KMS-11 (cell line): ENCODE measurements at regions not wholly inside any gene's neighbourhood (a gene's known extent, or its start where the extent isn't known, plus 50 kb on each side); places are given as distances from the start of the nearest gene placed in this dataset.
A peak's percentile ranks its signal among the peaks of the same experiment; 100 is the strongest.

Experiments
- H2AFZ ChIP-seq: fragments of 200-600 bp; sonication (generic); 2 replicates; pipeline ENCODE4 v1.6.1; 2016; ENCODE audit warnings: antibody characterized with exemption, mixed run types, low read depth
- H3K27ac ChIP-seq: fragments of 200-600 bp; sonication (generic); 2 replicates; pipeline ENCODE4 v1.6.1; 2016; ENCODE audit warnings: mild to moderate bottlenecking, mixed run types
- H3K27me3 ChIP-seq: fragments of 200-600 bp; sonication (generic); 2 replicates; pipeline ENCODE4 v1.6.1; 2017; ENCODE audit warnings: mild to moderate bottlenecking, low read depth, mixed run types, moderate library complexity; ENCODE audit not compliant: insufficient read depth
- H3K36me3 ChIP-seq: fragments of 200-600 bp; sonication (generic); 2 replicates; pipeline ENCODE4 v1.6.1; 2017; ENCODE audit warnings: mild to moderate bottlenecking, mixed run types; ENCODE audit not compliant: insufficient read depth
- H3K4me1 ChIP-seq: fragments of 200-600 bp; sonication (generic); 2 replicates; pipeline ENCODE4 v1.6.1; 2016; ENCODE audit warnings: mild to moderate bottlenecking, low read depth, mixed run types; ENCODE audit not compliant: poor library complexity, severe bottlenecking
- H3K4me2 ChIP-seq: fragments of 200-600 bp; sonication (generic); 2 replicates; pipeline ENCODE4 v1.7.0; 2016; ENCODE audit warnings: mild to moderate bottlenecking, mixed run types
- H3K4me3 ChIP-seq: fragments of 200-600 bp; sonication (generic); IDR thresholded peaks from 2 replicates; pipeline ENCODE4 v1.6.1; 2017; ENCODE audit warnings: low read depth, low read length, mixed read lengths; ENCODE audit not compliant: insufficient read depth
- H3K79me2 ChIP-seq: fragments of 200-600 bp; sonication (generic); 2 replicates; pipeline ENCODE4 v1.6.1; 2016; ENCODE audit warnings: low read depth, mixed run types; ENCODE audit not compliant: insufficient read depth
- H3K9ac ChIP-seq: fragments of 200-600 bp; sonication (generic); 2 replicates; pipeline ENCODE4 v1.6.1; 2016; ENCODE audit warnings: mild to moderate bottlenecking, mixed run types
- H4K20me1 ChIP-seq: fragments of 200-600 bp; sonication (generic); 2 replicates; pipeline ENCODE4 v1.6.1; 2016; ENCODE audit warnings: mild to moderate bottlenecking, mixed run types; ENCODE audit not compliant: insufficient read depth
- CTCF ChIP-seq: fragments of 200-600 bp; sonication (generic); conservative IDR thresholded peaks from 2 replicates; pipeline ENCODE4 v1.6.1; 2017; ENCODE audit warnings: low read depth, mild to moderate bottlenecking, antibody characterized with exemption, low read length, moderate library complexity, mixed read lengths

- Histone ChIP-seq H3K27me3 (no peaks in the 10 kb centered on the region), H3K36me3 (no peaks in the 10 kb centered on the region), H3K79me2 (no peaks in the 10 kb centered on the region), H3K4me1 (peaks cover 22% of the 10 kb centered on the region), H3K4me2 (peak overlapping the region; percentile 64; the same call in 1 of the 2 replicates), H3K4me3 (no peak overlapping the region), H2AFZ (no peak overlapping the region), H4K20me1 (no peaks in the 10 kb centered on the region), H3K9ac (no peak overlapping the region), H3K27ac (no peak overlapping the region)
- no peak for TF ChIP-seq CTCF
Measured at GRCh38 chr13:40220299-40220935, 446.0 kb downstream of the FOXO1 start.

- TF ChIP-seq CTCF: no peak
- Histone ChIP-seq H3K4me3 (no peak overlapping the region), H3K4me2 (peak overlapping the region; percentile 64), H3K9ac (no peak overlapping the region), H3K79me2 (no peaks in the 10 kb centered on the region), H4K20me1 (no peaks in the 10 kb centered on the region), H2AFZ (peak overlapping the region; percentile 61), H3K36me3 (no peaks in the 10 kb centered on the region), H3K27ac (peak overlapping the region; percentile 51), H3K4me1 (peaks cover 22% of the 10 kb centered on the region), H3K27me3 (no peaks in the 10 kb centered on the region)
Measured at GRCh38 chr13:40221131-40221459, 445.3 kb downstream of the FOXO1 start.

GRCh38 chr13:40221460-40222201 is 444.8 kb downstream of the FOXO1 start:
- H3K4me1 ChIP-seq: peaks cover 22% of the 10 kb centered on the region
- peak overlapping the region; percentile 64 for H3K4me2 ChIP-seq
- no peaks in the 10 kb centered on the region for H3K36me3 ChIP-seq
- H3K9ac ChIP-seq: no peak overlapping the region
- no peaks in the 10 kb centered on the region for H4K20me1 ChIP-seq
- peak overlapping the region; percentile 51 for H3K27ac ChIP-seq
- no peak overlapping the region for H3K4me3 ChIP-seq
- peak overlapping the region; percentile 61 for H2AFZ ChIP-seq
- no peaks in the 10 kb centered on the region for H3K27me3 ChIP-seq
- TF ChIP-seq CTCF: no peak
- H3K79me2 ChIP-seq: no peaks in the 10 kb centered on the region

- Histone ChIP-seq H3K27me3 (no peaks in the 10 kb centered on the region), H3K9ac (no peak overlapping the region), H3K79me2 (no peaks in the 10 kb centered on the region), H4K20me1 (no peaks in the 10 kb centered on the region), H3K4me1 (peaks cover 22% of the 10 kb centered on the region), H3K4me2 (no peak overlapping the region), H3K27ac (no peak overlapping the region), H3K4me3 (no peak overlapping the region), H2AFZ (no peak overlapping the region), H3K36me3 (no peaks in the 10 kb centered on the region)
- TF ChIP-seq CTCF: no peak
Measured at GRCh38 chr13:40223585-40223984, 442.9 kb downstream of the FOXO1 start.
